Activated CD4-positive, alpha-beta T cell treated with anti-CD3 and anti-CD28 coated beads, Interleukin-2, amount 10 ng/mL, durations not matched to agents 7 days and 5 days (primary cell): ENCODE measurements at regions not wholly inside any gene's neighbourhood (a gene's known extent, or its start where the extent isn't known, plus 50 kb on each side); places are given as distances from the start of the nearest gene placed in this dataset.

Experiments used
- CTCF ChIA-PET: fragments of 350-600 bp; sonication (Branson Sonifier 250); formaldehyde crosslinking; loops from one replicate; lab custom pipeline; 2021; ENCODE audit warnings: antibody characterized with exemption; lab: Charles Lee
- POLR2A ChIA-PET: fragments of 350-600 bp; sonication (Branson Sonifier 250); formaldehyde crosslinking; loops from one replicate; lab custom pipeline; 2021; ENCODE audit warnings: antibody characterized with exemption; lab: Charles Lee
- DNase-seq: peaks from one replicate; pipeline ENCODE4 v3.0.0-alpha.2; 2020
- H3K27ac Mint-ChIP-seq: one replicate; pipeline ENCODE4 v1.8.0; 2021; ENCODE audit warnings: mild to moderate bottlenecking, moderate library complexity, mixed read lengths
- H3K27me3 Mint-ChIP-seq: one replicate; pipeline ENCODE4 v1.8.0; 2021; ENCODE audit warnings: mixed read lengths
- H3K36me3 Mint-ChIP-seq: one replicate; pipeline ENCODE4 v1.8.0; 2021; ENCODE audit warnings: low read depth, mixed read lengths
- H3K4me1 Mint-ChIP-seq: one replicate; pipeline ENCODE4 v1.8.0; 2021; ENCODE audit warnings: mixed read lengths
- H3K4me3 Mint-ChIP-seq: one replicate; pipeline ENCODE4 v1.8.0; 2021; ENCODE audit warnings: mild to moderate bottlenecking, moderate library complexity, mixed read lengths
- H3K9me3 Mint-ChIP-seq: one replicate; pipeline ENCODE4 v1.8.0; 2021; ENCODE audit warnings: mixed read lengths

- no peaks in the 10 kb centered on the region for H3K36me3 Mint-ChIP-seq
- H3K27ac Mint-ChIP-seq, result no peak overlapping the region
- ChIA-PET CTCF (no interaction called here), POLR2A (no interaction called here)
- no peak for DNase-seq
- H3K4me1 Mint-ChIP-seq, result no peaks in the 10 kb centered on the region
- no peaks in the 10 kb centered on the region for H3K9me3 Mint-ChIP-seq
- no peak overlapping the region for H3K4me3 Mint-ChIP-seq
- peaks cover 20% of the 10 kb centered on the region for H3K27me3 Mint-ChIP-seq
Observed at GRCh38 chr15:69963385-69963784, 134.3 kb downstream of the TLE3 start.

- no peak overlapping the region for H3K4me3 Mint-ChIP-seq
- ChIA-PET CTCF (no interaction called here), POLR2A (no interaction called here)
- no peaks in the 10 kb centered on the region for H3K9me3 Mint-ChIP-seq
- DNase-seq, result no peak
- H3K27me3 Mint-ChIP-seq, result peaks cover 21% of the 10 kb centered on the region
- H3K36me3 Mint-ChIP-seq, result no peaks in the 10 kb centered on the region
- no peak overlapping the region for H3K27ac Mint-ChIP-seq
- H3K4me1 Mint-ChIP-seq, result no peaks in the 10 kb centered on the region
Observed at GRCh38 chr15:69971771-69972170, 125.9 kb downstream of the TLE3 start.

- no peak overlapping the region for H3K4me3 Mint-ChIP-seq
- H3K27ac Mint-ChIP-seq, result no peak overlapping the region
- no peak for DNase-seq
- peaks cover 21% of the 10 kb centered on the region for H3K27me3 Mint-ChIP-seq
- ChIA-PET CTCF (no interaction called here), POLR2A (no interaction called here)
- H3K4me1 Mint-ChIP-seq, result no peaks in the 10 kb centered on the region
- H3K36me3 Mint-ChIP-seq, result no peaks in the 10 kb centered on the region
- no peaks in the 10 kb centered on the region for H3K9me3 Mint-ChIP-seq
Observed at GRCh38 chr15:69972436-69972835, 125.3 kb downstream of the TLE3 start.

- Mint-ChIP-seq H3K4me3 (no peak overlapping the region), H3K36me3 (no peaks in the 10 kb centered on the region), H3K9me3 (no peaks in the 10 kb centered on the region), H3K4me1 (no peaks in the 10 kb centered on the region), H3K27me3 (peaks cover 21% of the 10 kb centered on the region), H3K27ac (no peak overlapping the region)
- ChIA-PET CTCF (no interaction called here), POLR2A (no interaction called here)
- peak; percentile 55 for DNase-seq
Observed at GRCh38 chr15:69973102-69973714, 124.5 kb downstream of the TLE3 start.

GRCh38 chr15:69973880-69974279 is 123.8 kb downstream of the TLE3 start:
- Mint-ChIP-seq H3K27ac (no peak overlapping the region), H3K4me3 (no peak overlapping the region), H3K4me1 (no peaks in the 10 kb centered on the region), H3K36me3 (no peaks in the 10 kb centered on the region), H3K27me3 (peaks cover 21% of the 10 kb centered on the region), H3K9me3 (no peaks in the 10 kb centered on the region)
- DNase-seq, result no peak
- POLR2A ChIA-PET, result no interaction called here
- CTCF ChIA-PET, result no interaction called here

- H3K4me1 Mint-ChIP-seq, result no peaks in the 10 kb centered on the region
- peaks cover 20% of the 10 kb centered on the region for H3K27me3 Mint-ChIP-seq
Observed at GRCh38 chr15:69974321-69974720, 123.4 kb downstream of the TLE3 start.

GRCh38 chr15:69976366-69976994 is 121.2 kb downstream of the TLE3 start:
- Mint-ChIP-seq H3K36me3 (no peaks in the 10 kb centered on the region), H3K27me3 (peaks cover 20% of the 10 kb centered on the region), H3K9me3 (no peaks in the 10 kb centered on the region), H3K4me1 (no peaks in the 10 kb centered on the region), H3K4me3 (no peak overlapping the region), H3K27ac (no peak overlapping the region)
- ChIA-PET POLR2A (no interaction called here), CTCF (interaction anchor here (0.8 to 1.2 kb wide), 3 partner anchors 36 to 512 kb away, joined by 3 read pairs; no protein-coding TSS in a partner anchor)
- peak; percentile 78 for DNase-seq

More at GRCh38 chr15:69974321-69974720, 123.4 kb downstream of the TLE3 start:
- DNase-seq, result no peak
- Mint-ChIP-seq H3K9me3 (no peaks in the 10 kb centered on the region), H3K36me3 (no peaks in the 10 kb centered on the region), H3K4me3 (no peak overlapping the region), H3K27ac (no peak overlapping the region)
- ChIA-PET CTCF (no interaction called here), POLR2A (no interaction called here)

GRCh38 chr15:69978603-69979002 is 119.1 kb downstream of the TLE3 start:
- Mint-ChIP-seq H3K27me3 (peaks cover 15% of the 10 kb centered on the region), H3K4me3 (no peak overlapping the region)

GRCh38 chr15:69979262-69979661 is 118.5 kb downstream of the TLE3 start:
- peaks cover 16% of the 10 kb centered on the region for H3K27me3 Mint-ChIP-seq
- ChIA-PET POLR2A (no interaction called here), CTCF (no interaction called here)
- DNase-seq, result no peak
- no peaks in the 10 kb centered on the region for H3K9me3 Mint-ChIP-seq
- H3K36me3 Mint-ChIP-seq, result no peaks in the 10 kb centered on the region
- no peak overlapping the region for H3K4me3 Mint-ChIP-seq
- H3K27ac Mint-ChIP-seq, result no peak overlapping the region
- H3K4me1 Mint-ChIP-seq, result no peaks in the 10 kb centered on the region

More at GRCh38 chr15:69978603-69979002, 119.1 kb downstream of the TLE3 start:
- ChIA-PET CTCF (no interaction called here), POLR2A (no interaction called here)
- Mint-ChIP-seq H3K9me3 (no peaks in the 10 kb centered on the region), H3K27ac (no peak overlapping the region), H3K36me3 (no peaks in the 10 kb centered on the region), H3K4me1 (no peaks in the 10 kb centered on the region)
- DNase-seq, result no peak

GRCh38 chr15:69979783-69980182 is 117.9 kb downstream of the TLE3 start:
- no peaks in the 10 kb centered on the region for H3K36me3 Mint-ChIP-seq
- H3K27ac Mint-ChIP-seq, result no peak overlapping the region
- no peak overlapping the region for H3K4me3 Mint-ChIP-seq
- H3K9me3 Mint-ChIP-seq, result no peaks in the 10 kb centered on the region
- H3K27me3 Mint-ChIP-seq, result peaks cover 16% of the 10 kb centered on the region
- H3K4me1 Mint-ChIP-seq, result no peaks in the 10 kb centered on the region
- ChIA-PET CTCF (no interaction called here), POLR2A (no interaction called here)
- DNase-seq, result no peak

- ChIA-PET POLR2A (no interaction called here), CTCF (no interaction called here)
- Mint-ChIP-seq H3K36me3 (no peaks in the 10 kb centered on the region), H3K27ac (no peak overlapping the region), H3K9me3 (no peaks in the 10 kb centered on the region), H3K4me3 (no peak overlapping the region), H3K27me3 (peaks cover 20% of the 10 kb centered on the region), H3K4me1 (no peaks in the 10 kb centered on the region)
- no peak for DNase-seq
Observed at GRCh38 chr15:69980341-69981059, 117.2 kb downstream of the TLE3 start.

- H3K4me3 Mint-ChIP-seq, result no peak overlapping the region
- H3K36me3 Mint-ChIP-seq, result no peaks in the 10 kb centered on the region
- H3K27ac Mint-ChIP-seq, result no peak overlapping the region
- CTCF ChIA-PET, result no interaction called here
- H3K27me3 Mint-ChIP-seq, result peaks cover 21% of the 10 kb centered on the region
- POLR2A ChIA-PET, result no interaction called here
- no peaks in the 10 kb centered on the region for H3K9me3 Mint-ChIP-seq
- DNase-seq, result no peak
- H3K4me1 Mint-ChIP-seq, result no peaks in the 10 kb centered on the region
Observed at GRCh38 chr15:69982037-69982436, 115.7 kb downstream of the TLE3 start.

GRCh38 chr15:69983696-69984265 is 113.9 kb downstream of the TLE3 start:
- peaks cover 28% of the 10 kb centered on the region for H3K27me3 Mint-ChIP-seq
- no peak overlapping the region for H3K27ac Mint-ChIP-seq
- no peaks in the 10 kb centered on the region for H3K9me3 Mint-ChIP-seq
- H3K4me1 Mint-ChIP-seq, result no peaks in the 10 kb centered on the region
- no peak overlapping the region for H3K4me3 Mint-ChIP-seq
- POLR2A ChIA-PET, result no interaction called here
- no peak for DNase-seq
- CTCF ChIA-PET, result interaction anchor here (1.1 to 1.4 kb wide), 2 partner anchors 19 to 26 kb away, joined by 3 to 4 read pairs; no protein-coding TSS in a partner anchor
- H3K36me3 Mint-ChIP-seq, result no peaks in the 10 kb centered on the region
